ENCODE measurements at regions not wholly inside any gene's neighbourhood (a gene's known extent, or its start where the extent isn't known, plus 50 kb on each side); places are given as distances from the start of the nearest gene placed in this dataset.
A peak's percentile ranks its signal among the peaks of the same experiment; 100 is the strongest.
"Not testable (repeated sequence)": the region's sequence is repeated elsewhere in the genome, so short reads cannot be mapped to it uniquely, and the experiment has no call there.

- no peak for DNase-seq
- no peaks in the 10 kb centered on the region for H3K36me3 ChIP-seq
- no peaks in the 10 kb centered on the region for H3K27me3 ChIP-seq
- H3K4me1 ChIP-seq = no peaks in the 10 kb centered on the region
- H3K4me3 ChIP-seq (ENCODE audit: low read depth, low read length) = no peak overlapping the region
- H3K9me3 ChIP-seq = no peaks in the 10 kb centered on the region
- TF ChIP-seq CTCF (IDR thresholded peaks at IDR 0.05; ENCODE audit: low read depth, low read length) = no peak
Measured at GRCh38 chr6:98044791-98045470, 761.9 kb upstream of the MMS22L start.

GRCh38 chr6:98047164-98047563 lies 764.1 kb upstream of the MMS22L start:
- no peak for TF ChIP-seq CTCF (IDR thresholded peaks at IDR 0.05; ENCODE audit: low read depth, low read length)
- Histone ChIP-seq H3K27me3 (no peaks in the 10 kb centered on the region), H3K36me3 (no peaks in the 10 kb centered on the region), H3K4me1 (no peaks in the 10 kb centered on the region), H3K4me3 (ENCODE audit: low read depth, low read length) (no peak overlapping the region; the same call in 1 of the 2 replicates), H3K9me3 (no peaks in the 10 kb centered on the region)
- no peak for DNase-seq

GRCh38 chr6:98047871-98048270 lies 764.9 kb upstream of the MMS22L start:
- Histone ChIP-seq H3K36me3 (no peaks in the 10 kb centered on the region), H3K27me3 (no peaks in the 10 kb centered on the region), H3K9me3 (no peaks in the 10 kb centered on the region), H3K4me1 (no peaks in the 10 kb centered on the region), H3K4me3 (ENCODE audit: low read depth, low read length) (no peak overlapping the region)
- DNase-seq = no peak
- TF ChIP-seq CTCF (IDR thresholded peaks at IDR 0.05; ENCODE audit: low read depth, low read length) = no peak

- Histone ChIP-seq H3K36me3 (no peaks in the 10 kb centered on the region), H3K27me3 (no peaks in the 10 kb centered on the region), H3K4me1 (no peaks in the 10 kb centered on the region), H3K4me3 (ENCODE audit: low read depth, low read length) (no peak overlapping the region), H3K9me3 (no peaks in the 10 kb centered on the region)
- peak; percentile 36; the same call in 1 of the 2 replicates for TF ChIP-seq CTCF (IDR thresholded peaks at IDR 0.05; ENCODE audit: low read depth, low read length)
- no peak for DNase-seq
Measured at GRCh38 chr6:98054453-98054852, 771.4 kb upstream of the MMS22L start.

- no peak for TF ChIP-seq CTCF (IDR thresholded peaks at IDR 0.05; ENCODE audit: low read depth, low read length)
- no peak for DNase-seq
- Histone ChIP-seq H3K4me1 (no peaks in the 10 kb centered on the region), H3K27me3 (no peaks in the 10 kb centered on the region), H3K9me3 (no peaks in the 10 kb centered on the region), H3K4me3 (ENCODE audit: low read depth, low read length) (no peak overlapping the region), H3K36me3 (no peaks in the 10 kb centered on the region)
Measured at GRCh38 chr6:98056955-98057354, 773.9 kb upstream of the MMS22L start.

GRCh38 chr6:98067375-98067774 lies 767.0 kb upstream of the POU3F2 start:
- no peaks in the 10 kb centered on the region for H3K27me3 ChIP-seq
- no peaks in the 10 kb centered on the region for H3K4me1 ChIP-seq
- H3K9me3 ChIP-seq = no peaks in the 10 kb centered on the region
- no peak overlapping the region for H3K4me3 ChIP-seq (ENCODE audit: low read depth, low read length)
- DNase-seq = no peak
- TF ChIP-seq CTCF (IDR thresholded peaks at IDR 0.05; ENCODE audit: low read depth, low read length) = no peak
- no peaks in the 10 kb centered on the region for H3K36me3 ChIP-seq

- H3K36me3 ChIP-seq; DNase-seq; H3K4me1 ChIP-seq; H3K4me3 ChIP-seq (ENCODE audit: low read depth, low read length); H3K27me3 ChIP-seq; H3K9me3 ChIP-seq: not testable (repeated sequence)
Measured at GRCh38 chr6:98088537-98088936, 745.8 kb upstream of the POU3F2 start.
